Activated naive CD8-positive, alpha-beta T cell treated with anti-CD3 and anti-CD28 coated beads, Interleukin-2, amount 10 ng/mL, durations not matched to agents 7 days and 5 days (primary cell): ENCODE measurements at regions not wholly inside any gene's neighbourhood (a gene's known extent, or its start where the extent isn't known, plus 50 kb on each side); places are given as distances from the start of the nearest gene placed in this dataset.

ENCODE experiments used
- ATAC-seq: fragments of 150-1000 bp; cut with Tn5 transposase; one replicate; pipeline ENCODE4 v1.10.0; 2021; ENCODE audit warnings: low read depth, moderate library complexity
- POLR2A ChIA-PET: fragments of 350-600 bp; sonication (Branson Sonifier 250); formaldehyde crosslinking; loops from one replicate; lab custom pipeline; 2021; ENCODE audit warnings: antibody characterized with exemption; lab: Charles Lee
- DNase-seq: peaks from one replicate; pipeline ENCODE4 v3.0.0; 2021
- H3K27ac Mint-ChIP-seq: one replicate; pipeline ENCODE4 v1.8.0; 2022; ENCODE audit warnings: mild to moderate bottlenecking, mixed read lengths
- H3K27me3 Mint-ChIP-seq: one replicate; pipeline ENCODE4 v1.8.0; 2022; ENCODE audit warnings: mild to moderate bottlenecking, moderate library complexity, mixed read lengths
- H3K36me3 Mint-ChIP-seq: one replicate; pipeline ENCODE4 v1.8.0; 2021; ENCODE audit warnings: mild to moderate bottlenecking, mixed read lengths
- H3K4me1 Mint-ChIP-seq: one replicate; pipeline ENCODE4 v1.8.0; 2021; ENCODE audit warnings: mixed read lengths
- H3K4me3 Mint-ChIP-seq: one replicate; pipeline ENCODE4 v1.8.0; 2022; ENCODE audit warnings: mild to moderate bottlenecking, moderate library complexity, mixed read lengths
- H3K9me3 Mint-ChIP-seq: one replicate; pipeline ENCODE4 v1.8.0; 2021; ENCODE audit warnings: mixed read lengths

- no peaks in the 10 kb centered on the region for H3K27me3 Mint-ChIP-seq
- ATAC-seq (no peak), DNase-seq (no peak)
- no peaks in the 10 kb centered on the region for H3K4me1 Mint-ChIP-seq
- no peak overlapping the region for H3K4me3 Mint-ChIP-seq
- H3K27ac Mint-ChIP-seq = no peak overlapping the region
- POLR2A ChIA-PET = no interaction called here
- H3K36me3 Mint-ChIP-seq = no peaks in the 10 kb centered on the region
- no peaks in the 10 kb centered on the region for H3K9me3 Mint-ChIP-seq
These were observed 288.1 kb downstream of the RNF144A start for GRCh38 chr2:7205151-7205830.

DNA sequence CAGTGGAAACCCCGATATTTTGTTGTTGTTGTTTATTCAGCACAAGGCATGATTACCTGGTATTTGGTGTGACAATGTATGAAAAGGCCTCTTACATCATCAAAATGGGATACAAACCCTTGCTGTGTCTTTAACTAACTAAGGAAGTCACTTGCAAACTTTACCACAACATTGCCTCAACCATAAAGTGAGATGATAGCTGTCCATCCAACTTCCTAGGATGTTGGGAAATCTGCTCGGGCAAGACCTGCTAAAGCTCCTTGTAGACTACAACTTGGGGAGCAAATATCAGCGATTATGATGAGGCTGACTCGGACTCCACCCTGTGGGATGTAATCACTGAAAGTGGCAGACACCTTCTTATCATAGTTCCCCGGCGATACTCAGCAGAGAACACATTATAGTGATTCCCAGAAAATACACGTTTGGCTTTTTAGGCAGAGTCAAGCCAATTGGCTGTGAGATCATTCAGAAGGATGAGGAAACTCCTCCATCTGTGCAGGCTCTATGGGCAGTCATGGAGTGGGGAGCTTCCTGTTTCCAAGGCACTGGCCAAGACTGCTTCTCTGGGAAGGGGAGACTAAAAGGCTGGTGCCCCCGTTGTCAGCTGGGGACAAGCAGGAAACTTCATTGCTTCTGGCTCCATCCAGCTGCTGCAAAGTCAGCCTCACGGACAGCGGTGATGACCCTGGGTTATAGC is 289.0 kb downstream of the RNF144A start:
- POLR2A ChIA-PET = no interaction called here
- no peak overlapping the region for H3K4me3 Mint-ChIP-seq
- H3K27ac Mint-ChIP-seq = no peak overlapping the region
- no peaks in the 10 kb centered on the region for H3K36me3 Mint-ChIP-seq
- DNase-seq = no peak
- no peaks in the 10 kb centered on the region for H3K4me1 Mint-ChIP-seq
- H3K27me3 Mint-ChIP-seq = no peaks in the 10 kb centered on the region
- ATAC-seq = no peak
- H3K9me3 Mint-ChIP-seq = no peaks in the 10 kb centered on the region

DNA sequence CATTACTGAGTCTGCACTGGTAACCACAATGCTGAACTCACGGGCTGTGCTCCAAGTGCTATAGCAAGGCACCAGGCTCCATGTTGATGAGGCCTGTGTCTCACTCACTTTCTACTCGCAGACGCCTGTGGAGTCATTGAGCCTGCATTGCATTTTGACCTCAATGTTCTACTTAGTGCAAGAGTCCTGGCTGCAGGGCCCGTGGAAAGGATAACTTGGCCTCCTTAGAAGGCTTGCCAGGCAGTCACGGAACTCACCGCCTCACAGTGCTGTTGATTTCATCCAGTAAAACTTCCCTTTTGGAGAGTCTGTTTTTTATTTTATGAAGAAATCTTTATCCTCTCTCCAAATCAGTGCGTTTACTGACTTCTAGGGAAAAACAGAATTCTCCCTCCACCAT is 290.4 kb downstream of the RNF144A start:
- POLR2A ChIA-PET = no interaction called here
- H3K27me3 Mint-ChIP-seq = no peaks in the 10 kb centered on the region

DNA sequence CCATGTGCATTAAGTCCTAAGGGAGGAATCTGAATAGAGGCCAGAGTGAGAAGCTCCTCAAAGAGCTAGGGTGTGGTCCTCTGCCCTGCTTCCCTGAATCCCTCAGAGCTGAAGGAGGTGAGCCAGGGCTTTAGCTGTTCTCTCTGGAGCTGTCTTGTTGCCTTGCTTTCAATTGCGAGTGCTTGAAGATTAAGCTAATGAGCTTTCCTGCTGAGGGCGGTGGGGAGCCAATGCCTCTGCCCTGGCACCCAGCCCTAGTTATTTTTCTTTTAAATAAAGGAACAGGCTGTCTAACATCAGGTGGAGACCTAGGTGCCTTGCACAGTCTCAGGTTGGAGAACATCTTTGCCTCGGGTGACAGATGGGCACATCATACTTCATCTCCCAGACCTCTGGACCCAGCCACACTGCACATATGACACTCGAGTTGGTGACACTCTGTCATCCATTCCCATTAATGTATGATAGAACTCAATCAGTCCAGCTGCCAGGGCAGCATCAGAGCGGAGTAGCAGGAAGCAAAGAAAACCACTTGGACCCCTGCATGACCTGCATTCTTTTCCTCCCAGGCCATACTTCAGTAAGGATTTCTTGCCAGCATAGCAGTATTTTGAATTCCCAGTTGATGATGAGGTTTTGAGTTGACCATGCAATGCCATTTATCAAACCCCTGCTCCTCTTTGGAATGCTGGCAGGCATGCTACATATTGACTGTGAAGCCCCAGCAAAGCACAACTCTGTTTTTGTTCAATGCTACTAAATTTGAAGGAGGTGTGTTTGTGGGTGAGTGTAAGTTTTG is 292.7 kb downstream of the RNF144A start:
- no peaks in the 10 kb centered on the region for H3K4me1 Mint-ChIP-seq
- DNase-seq = no peak
- no peak overlapping the region for H3K4me3 Mint-ChIP-seq
- no peak overlapping the region for H3K27ac Mint-ChIP-seq
- H3K9me3 Mint-ChIP-seq = no peaks in the 10 kb centered on the region
- POLR2A ChIA-PET = no interaction called here
- no peaks in the 10 kb centered on the region for H3K27me3 Mint-ChIP-seq
- no peaks in the 10 kb centered on the region for H3K36me3 Mint-ChIP-seq
- ATAC-seq = no peak

More for the DNA sequence above, 290.4 kb downstream of the RNF144A start:
- Mint-ChIP-seq H3K4me1 (no peaks in the 10 kb centered on the region), H3K36me3 (no peaks in the 10 kb centered on the region), H3K9me3 (no peaks in the 10 kb centered on the region), H3K4me3 (no peak overlapping the region), H3K27ac (no peak overlapping the region)
- no peak for ATAC-seq
- no peak for DNase-seq

GRCh38 chr2:7210712-7211111 is 293.5 kb downstream of the RNF144A start:
- Mint-ChIP-seq H3K4me1 (no peaks in the 10 kb centered on the region), H3K4me3 (no peak overlapping the region), H3K27me3 (no peaks in the 10 kb centered on the region), H3K9me3 (no peaks in the 10 kb centered on the region), H3K27ac (no peak overlapping the region), H3K36me3 (no peaks in the 10 kb centered on the region)
- ATAC-seq = no peak
- POLR2A ChIA-PET = no interaction called here
- no peak for DNase-seq

DNA sequence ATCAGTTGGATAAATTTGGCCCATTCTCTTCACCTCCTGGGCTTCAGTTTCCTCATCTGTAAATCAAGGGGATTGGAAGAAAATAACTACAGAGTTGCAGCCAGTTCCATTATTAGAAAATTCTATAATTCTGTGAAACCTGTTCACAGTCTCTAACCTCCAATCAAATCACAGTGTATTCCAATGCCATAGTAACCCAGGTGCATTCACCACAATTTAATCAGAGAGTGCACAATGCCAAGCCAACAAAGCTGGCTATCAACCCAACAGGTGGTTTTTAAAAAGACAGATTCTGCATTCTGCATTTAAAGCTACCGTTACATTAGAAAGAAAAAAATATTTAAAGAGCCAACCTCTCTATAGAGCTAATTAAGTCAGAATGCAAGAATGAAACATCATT is 308.6 kb downstream of the RNF144A start:
- ATAC-seq (no peak), DNase-seq (no peak)
- Mint-ChIP-seq H3K9me3 (peaks cover 5% of the 10 kb centered on the region), H3K36me3 (no peaks in the 10 kb centered on the region), H3K4me1 (no peaks in the 10 kb centered on the region), H3K4me3 (no peak overlapping the region), H3K27ac (no peak overlapping the region), H3K27me3 (peaks cover 2% of the 10 kb centered on the region)
- POLR2A ChIA-PET = no interaction called here

DNA sequence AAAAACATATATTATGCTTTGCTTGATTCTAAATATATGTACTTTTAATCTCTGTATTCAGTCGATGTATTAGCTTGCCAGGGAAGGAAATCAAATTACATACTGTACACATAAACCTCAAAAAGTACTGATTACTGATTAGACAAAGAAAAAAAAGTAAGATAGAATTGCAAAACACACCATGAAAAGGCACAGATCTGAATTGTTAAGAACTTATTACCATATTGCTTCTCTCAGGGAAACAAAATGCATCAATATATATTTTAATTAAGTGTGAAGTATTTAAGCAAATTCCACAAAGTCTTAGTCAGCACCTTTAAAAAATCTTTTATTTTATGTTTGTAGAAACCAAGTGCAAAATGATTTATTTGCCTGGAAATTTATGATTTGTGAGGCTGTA is 309.3 kb downstream of the RNF144A start:
- POLR2A ChIA-PET = no interaction called here
- Mint-ChIP-seq H3K4me1 (no peaks in the 10 kb centered on the region), H3K36me3 (no peaks in the 10 kb centered on the region), H3K27me3 (peaks cover 2% of the 10 kb centered on the region), H3K4me3 (no peak overlapping the region), H3K9me3 (peaks cover 2% of the 10 kb centered on the region), H3K27ac (no peak overlapping the region)
- DNase-seq (no peak), ATAC-seq (no peak)

- DNase-seq (no peak), ATAC-seq (no peak)
- Mint-ChIP-seq H3K4me1 (no peaks in the 10 kb centered on the region), H3K27ac (no peak overlapping the region), H3K4me3 (no peak overlapping the region), H3K9me3 (no peaks in the 10 kb centered on the region), H3K36me3 (no peaks in the 10 kb centered on the region), H3K27me3 (peaks cover 2% of the 10 kb centered on the region)
- POLR2A ChIA-PET = interaction anchor here (0.6 kb wide), 1 partner anchor 1450 kb away, joined by 12 read pairs; no protein-coding TSS in a partner anchor
These were observed 315.9 kb downstream of the RNF144A start for GRCh38 chr2:7233126-7233525.

DNA sequence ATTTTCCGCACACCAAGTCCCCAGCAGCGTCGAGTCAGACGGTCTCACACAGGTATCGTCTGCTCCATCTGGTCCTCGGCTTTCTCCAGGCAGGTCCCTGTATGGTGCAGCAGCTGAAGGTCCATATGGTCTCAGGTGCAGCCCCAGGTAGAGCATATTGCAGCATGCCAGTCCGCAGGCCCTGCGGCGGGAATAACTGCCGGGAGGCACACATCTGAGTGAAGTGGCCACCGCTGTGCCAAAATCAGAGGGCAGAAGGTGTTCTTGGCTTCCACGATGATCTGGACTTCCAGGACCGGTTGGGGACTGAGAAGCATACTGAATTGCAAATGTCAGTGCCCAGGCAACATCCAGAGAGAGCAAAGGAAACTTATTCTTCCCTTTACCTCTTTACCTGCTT is 320.3 kb downstream of the RNF144A start:
- Mint-ChIP-seq H3K27me3 (no peaks in the 10 kb centered on the region), H3K9me3 (peaks cover 2% of the 10 kb centered on the region), H3K4me1 (peaks cover 6% of the 10 kb centered on the region), H3K27ac (no peak overlapping the region), H3K4me3 (no peak overlapping the region), H3K36me3 (peaks cover 4% of the 10 kb centered on the region)
- POLR2A ChIA-PET = no interaction called here
- DNase-seq (no peak), ATAC-seq (no peak)

DNA sequence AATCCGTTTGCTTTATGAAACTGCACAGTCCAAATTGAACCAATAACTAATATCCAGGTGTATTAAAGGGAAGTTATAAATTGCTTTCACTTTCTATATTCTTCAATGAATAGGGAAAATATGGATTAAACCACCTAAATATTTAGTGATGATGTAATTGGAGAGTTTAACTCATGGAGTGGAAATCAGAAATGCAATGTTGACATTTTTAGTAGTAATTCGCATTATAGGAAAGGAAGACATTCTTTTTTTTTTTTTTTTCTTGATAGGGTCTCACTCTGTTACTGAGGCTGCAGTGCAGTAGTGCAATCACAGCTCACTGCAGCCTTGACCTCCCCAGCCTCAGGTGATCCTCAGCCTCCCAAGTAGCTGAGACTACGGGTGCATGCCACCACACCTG is 321.9 kb downstream of the RNF144A start:
- H3K27ac Mint-ChIP-seq = no peak overlapping the region
- POLR2A ChIA-PET = no interaction called here
- H3K9me3 Mint-ChIP-seq = peaks cover 4% of the 10 kb centered on the region
- no peak for ATAC-seq
- H3K4me3 Mint-ChIP-seq = no peak overlapping the region
- no peaks in the 10 kb centered on the region for H3K27me3 Mint-ChIP-seq
- peaks cover 11% of the 10 kb centered on the region for H3K4me1 Mint-ChIP-seq
- DNase-seq = no peak
- peaks cover 9% of the 10 kb centered on the region for H3K36me3 Mint-ChIP-seq

DNA sequence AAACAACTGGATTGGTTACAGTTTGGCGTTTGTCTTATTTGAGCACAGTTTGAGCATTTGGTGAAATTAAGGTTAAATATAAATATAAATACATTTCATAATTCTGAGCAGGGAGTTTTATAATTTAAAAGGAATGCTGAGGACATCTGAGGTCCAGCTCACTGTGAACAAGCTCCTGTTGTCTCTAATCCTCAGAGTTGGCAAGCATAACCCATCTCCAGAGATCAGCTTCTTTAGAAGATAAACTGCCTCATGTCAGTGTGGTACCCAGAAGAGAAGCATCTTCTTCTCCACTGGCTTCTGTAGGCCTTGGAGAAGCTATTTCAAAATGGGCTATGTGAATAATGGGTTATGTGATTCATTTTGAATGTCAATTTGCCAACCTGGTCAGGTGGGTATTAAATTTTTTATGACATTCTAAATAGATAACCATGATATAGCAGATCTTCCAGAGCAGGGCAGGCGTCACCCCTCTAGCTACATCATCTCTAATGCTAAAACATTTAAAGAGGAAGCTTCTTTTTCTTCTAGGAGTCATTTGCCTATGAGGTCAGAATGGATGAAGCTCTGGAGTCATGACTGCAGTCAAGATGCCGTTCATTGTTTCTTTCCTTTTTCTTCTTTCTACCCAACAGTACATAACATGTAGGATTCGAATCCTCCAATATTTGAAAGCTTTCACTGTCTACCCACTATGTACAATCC is 324.0 kb downstream of the RNF144A start:
- peaks cover 4% of the 10 kb centered on the region for H3K9me3 Mint-ChIP-seq
- H3K27me3 Mint-ChIP-seq = no peaks in the 10 kb centered on the region
- peaks cover 15% of the 10 kb centered on the region for H3K4me1 Mint-ChIP-seq
- peaks cover 9% of the 10 kb centered on the region for H3K36me3 Mint-ChIP-seq
- DNase-seq (no peak), ATAC-seq (no peak)
- no peak overlapping the region for H3K4me3 Mint-ChIP-seq
- POLR2A ChIA-PET = no interaction called here
- no peak overlapping the region for H3K27ac Mint-ChIP-seq

- no peak for ATAC-seq
- H3K4me1 Mint-ChIP-seq = peaks cover 15% of the 10 kb centered on the region
- H3K36me3 Mint-ChIP-seq = peaks cover 9% of the 10 kb centered on the region
- DNase-seq = no peak
- H3K4me3 Mint-ChIP-seq = peak overlapping the region; percentile 48
- H3K27ac Mint-ChIP-seq = peak overlapping the region; percentile 18
- POLR2A ChIA-PET = no interaction called here
- no peaks in the 10 kb centered on the region for H3K27me3 Mint-ChIP-seq
- H3K9me3 Mint-ChIP-seq = peaks cover 4% of the 10 kb centered on the region
These were observed 325.1 kb downstream of the RNF144A start for GRCh38 chr2:7242189-7242867.

DNA sequence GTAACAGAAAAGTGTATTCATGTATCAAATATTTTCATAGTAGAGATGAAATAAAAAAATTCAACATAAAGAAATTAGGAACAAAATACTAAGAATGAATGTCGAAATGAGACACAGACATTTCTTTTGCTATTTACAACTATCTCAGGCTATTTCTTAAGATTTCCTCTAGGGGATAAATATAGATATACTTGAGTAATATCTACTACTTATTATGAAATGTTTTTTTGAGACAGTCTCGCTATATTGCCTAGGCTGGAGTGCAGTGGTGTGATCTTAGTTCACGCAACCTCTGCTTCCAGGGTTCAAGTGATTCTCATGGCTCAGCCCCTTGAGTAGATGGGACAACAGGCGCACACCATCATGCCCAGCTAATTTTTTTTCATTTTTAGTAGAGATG is 326.1 kb downstream of the RNF144A start:
- POLR2A ChIA-PET = no interaction called here
- H3K9me3 Mint-ChIP-seq = peaks cover 4% of the 10 kb centered on the region
- H3K4me3 Mint-ChIP-seq = no peak overlapping the region
- peaks cover 9% of the 10 kb centered on the region for H3K36me3 Mint-ChIP-seq
- DNase-seq (no peak), ATAC-seq (no peak)
- no peak overlapping the region for H3K27ac Mint-ChIP-seq
- H3K27me3 Mint-ChIP-seq = no peaks in the 10 kb centered on the region
- peaks cover 15% of the 10 kb centered on the region for H3K4me1 Mint-ChIP-seq
